Type B pancreatic cell (in vitro differentiated cells): ENCODE measurements at regions not wholly inside any gene's neighbourhood (a gene's known extent, or its start where the extent isn't known, plus 50 kb on each side); places are given as distances from the start of the nearest gene placed in this dataset.

Source experiments
- DNase-seq: peaks from one replicate; pipeline ENCODE4 v3.0.0; 2021; ENCODE audit warnings: mixed read lengths; ENCODE audit not compliant: unreplicated experiment; ENCODE audit errors: extremely low spot score
- H3K27ac Mint-ChIP-seq: 2 replicates; pipeline ENCODE4 v1.8.0; 2021; ENCODE audit warnings: mild to moderate bottlenecking, mixed read lengths
- H3K27me3 Mint-ChIP-seq: 2 replicates; pipeline ENCODE4 v1.8.0; 2021; ENCODE audit warnings: mixed read lengths
- H3K36me3 Mint-ChIP-seq: 2 replicates; pipeline ENCODE4 v1.8.0; 2021; ENCODE audit warnings: mixed read lengths
- H3K4me1 Mint-ChIP-seq: one replicate; pipeline ENCODE4 v1.8.0; 2021; ENCODE audit warnings: mixed read lengths; ENCODE audit not compliant: unreplicated experiment
- H3K4me3 Mint-ChIP-seq: 2 replicates; pipeline ENCODE4 v1.8.0; 2021; ENCODE audit warnings: mild to moderate bottlenecking, mixed read lengths
- H3K9me3 Mint-ChIP-seq: 2 replicates; pipeline ENCODE4 v1.8.0; 2021; ENCODE audit warnings: mixed read lengths
- CTCF ChIP-seq: fragments of 200-600 bp; sonication (generic); conservative IDR thresholded peaks from 2 replicates; pipeline ENCODE4 v1.5.0; 2021; ENCODE audit warnings: antibody characterized with exemption, mild to moderate bottlenecking

DNA sequence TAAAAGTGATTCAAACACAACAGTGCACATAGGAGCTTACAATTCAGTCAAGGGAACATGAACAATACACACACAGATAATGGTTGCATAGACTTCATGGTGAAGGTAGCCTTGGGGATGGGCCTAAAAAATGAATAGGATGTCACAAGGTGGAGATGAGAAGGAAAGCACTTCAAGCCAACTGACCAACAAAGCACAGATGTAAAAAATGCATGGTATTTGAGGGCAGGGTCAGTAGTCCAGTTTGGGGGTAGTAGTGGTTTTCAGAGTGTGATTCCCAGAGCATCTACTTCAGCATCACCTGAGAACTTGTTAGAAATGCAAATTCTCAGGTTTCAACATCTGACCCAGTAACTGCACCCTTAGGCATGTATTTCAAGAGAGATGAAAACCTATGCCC lies 88.9 kb downstream of the PERP start:
- no peaks in the 10 kb centered on the region for H3K36me3 Mint-ChIP-seq
- H3K27ac Mint-ChIP-seq = no peak overlapping the region
- no peak for TF ChIP-seq CTCF
- H3K27me3 Mint-ChIP-seq = no peaks in the 10 kb centered on the region
- H3K9me3 Mint-ChIP-seq = peaks cover 5% of the 10 kb centered on the region
- H3K4me3 Mint-ChIP-seq = no peak overlapping the region
- no peaks in the 10 kb centered on the region for H3K4me1 Mint-ChIP-seq
- DNase-seq = no peak

- H3K4me3 Mint-ChIP-seq = no peak overlapping the region
Observed at GRCh38 chr6:138025528-138025978, 81.7 kb downstream of the PERP start.

GRCh38 chr6:138026342-138026741 lies 80.9 kb downstream of the PERP start:
- H3K9me3 Mint-ChIP-seq = peaks cover 5% of the 10 kb centered on the region
- no peak overlapping the region for H3K4me3 Mint-ChIP-seq
- DNase-seq = no peak
- H3K4me1 Mint-ChIP-seq = no peaks in the 10 kb centered on the region
- H3K27ac Mint-ChIP-seq = peak overlapping the region; percentile 54
- no peaks in the 10 kb centered on the region for H3K27me3 Mint-ChIP-seq
- no peak for TF ChIP-seq CTCF
- H3K36me3 Mint-ChIP-seq = peaks cover 4% of the 10 kb centered on the region

More at GRCh38 chr6:138025528-138025978, 81.7 kb downstream of the PERP start:
- Mint-ChIP-seq H3K27ac (no peak overlapping the region), H3K9me3 (peaks cover 5% of the 10 kb centered on the region), H3K27me3 (no peaks in the 10 kb centered on the region), H3K36me3 (peaks cover 4% of the 10 kb centered on the region), H3K4me1 (no peaks in the 10 kb centered on the region)
- DNase-seq = no peak
- TF ChIP-seq CTCF = no peak

- H3K4me3 Mint-ChIP-seq = peak overlapping the region; percentile 53
- H3K27ac Mint-ChIP-seq = peak overlapping the region; percentile 95
- TF ChIP-seq CTCF = no peak
- peaks cover 4% of the 10 kb centered on the region for H3K36me3 Mint-ChIP-seq
- no peaks in the 10 kb centered on the region for H3K27me3 Mint-ChIP-seq
- peaks cover 5% of the 10 kb centered on the region for H3K9me3 Mint-ChIP-seq
- no peaks in the 10 kb centered on the region for H3K4me1 Mint-ChIP-seq
- DNase-seq = no peak
Observed at GRCh38 chr6:138028893-138029292, 78.3 kb downstream of the PERP start.

DNA sequence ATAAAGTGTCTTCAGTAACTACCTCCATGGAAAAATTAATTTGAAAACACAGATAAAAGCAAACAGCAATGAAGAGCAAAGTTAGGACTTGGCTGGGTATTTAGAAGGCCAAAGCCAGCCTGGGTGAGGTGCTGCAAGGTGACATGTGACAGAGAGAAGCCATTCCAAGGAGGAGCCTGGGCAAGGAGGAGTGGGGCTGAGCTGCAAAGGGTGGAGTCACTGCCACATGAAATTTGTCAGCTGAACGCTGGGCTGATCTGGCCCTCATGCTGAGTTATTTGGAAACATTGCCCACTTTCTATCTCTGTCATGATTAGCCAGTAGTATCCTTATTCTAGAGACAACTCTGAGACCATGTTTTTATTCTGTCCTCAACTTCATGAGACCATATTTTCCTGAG lies 76.3 kb downstream of the PERP start:
- Mint-ChIP-seq H3K27ac (peak overlapping the region; percentile 25), H3K4me1 (no peaks in the 10 kb centered on the region), H3K36me3 (peaks cover 8% of the 10 kb centered on the region), H3K9me3 (peaks cover 15% of the 10 kb centered on the region), H3K27me3 (no peaks in the 10 kb centered on the region), H3K4me3 (no peak overlapping the region)
- TF ChIP-seq CTCF = no peak
- DNase-seq = no peak

GRCh38 chr6:138031417-138031816 lies 75.8 kb downstream of the PERP start:
- H3K27me3 Mint-ChIP-seq = no peaks in the 10 kb centered on the region
- H3K9me3 Mint-ChIP-seq = peaks cover 15% of the 10 kb centered on the region
- DNase-seq = no peak
- no peak for TF ChIP-seq CTCF
- H3K4me3 Mint-ChIP-seq = no peak overlapping the region
- H3K4me1 Mint-ChIP-seq = no peaks in the 10 kb centered on the region
- H3K27ac Mint-ChIP-seq = peak overlapping the region; percentile 25
- peaks cover 8% of the 10 kb centered on the region for H3K36me3 Mint-ChIP-seq
